ENCODE measurements at regions not wholly inside any gene's neighbourhood (a gene's known extent, or its start where the extent isn't known, plus 50 kb on each side); places are given as distances from the start of the nearest gene placed in this dataset.
A peak's percentile ranks its signal among the peaks of the same experiment; 100 is the strongest.
"Not testable (repeated sequence)": the region's sequence is repeated elsewhere in the genome, so short reads cannot be mapped to it uniquely, and the experiment has no call there.

GRCh38 chrX:151042842-151043241, 59.7 kb downstream of the HMGB3 start:
- no peak for DNase-seq (ENCODE audit: low read depth in 2 of 2)

GRCh38 chrX:151066373-151066772, 83.2 kb downstream of the HMGB3 start:
- not testable (repeated sequence) for DNase-seq (ENCODE audit: low read depth in 2 of 2)

GRCh38 chrX:151073767-151074166, 90.6 kb downstream of the HMGB3 start:
- no peak for DNase-seq (ENCODE audit: low read depth in 2 of 2)

- DNase-seq (ENCODE audit: low read depth in 2 of 2) = no peak
These were observed 95.4 kb upstream of the GPR50 start for GRCh38 chrX:151081016-151081415.

- peak in 1 of 2 experiments; percentile 4 for DNase-seq (ENCODE audit: low read depth in 2 of 2)
These were observed 94.1 kb upstream of the GPR50 start for GRCh38 chrX:151082077-151082948.

- no peak for DNase-seq (ENCODE audit: low read depth in 2 of 2)
These were observed 91.9 kb upstream of the GPR50 start for GRCh38 chrX:151084454-151084853.

- DNase-seq (ENCODE audit: low read depth in 2 of 2) = no peak
These were observed 91.2 kb upstream of the GPR50 start for GRCh38 chrX:151085207-151085606.

GRCh38 chrX:151088221-151088620, 88.2 kb upstream of the GPR50 start:
- DNase-seq (ENCODE audit: low read depth in 2 of 2) = no peak

GRCh38 chrX:151099001-151099400, 77.4 kb upstream of the GPR50 start:
- DNase-seq (ENCODE audit: low read depth in 2 of 2) = no peak

GRCh38 chrX:151100799-151101198, 75.6 kb upstream of the GPR50 start:
- DNase-seq (ENCODE audit: low read depth in 2 of 2) = no peak

- not testable (repeated sequence) for DNase-seq (ENCODE audit: low read depth in 2 of 2)
These were observed 63.2 kb upstream of the GPR50 start for GRCh38 chrX:151113200-151113599.

Measured in fibroblast of skin of left biceps (primary cell).